Endothelial cell of umbilical vein (primary cell): ENCODE measurements at regions not wholly inside any gene's neighbourhood (a gene's known extent, or its start where the extent isn't known, plus 50 kb on each side); places are given as distances from the start of the nearest gene placed in this dataset.

ENCODE experiments used
- BruUV-seq: library from RNA; stranded (reverse); fragments of 400-500 nt; replicated peaks from 2 replicates; lab custom pipeline; 2021; lab: Mats Ljungman, UMichigan
- CTCF ChIA-PET: fragments of 300-600, 350-600 bp; sonication (Branson Sonifier 250); formaldehyde crosslinking; loops from one replicate; lab custom pipeline; 2021; ENCODE audit warnings: antibody characterized with exemption, inconsistent platforms; lab: Charles Lee
- POLR2A ChIA-PET: fragments of 300-600, 350-600 bp; sonication (Branson Sonifier 250); formaldehyde crosslinking; loops from one replicate; lab custom pipeline; 2021; ENCODE audit warnings: antibody characterized with exemption, inconsistent platforms; lab: Charles Lee
- DNase-seq: peaks from one replicate; pipeline ENCODE4 v3.0.0-alpha.2; 2011; ENCODE audit warnings: low read depth, low spot score
- FAIRE-seq: peaks from 2 replicates; lab custom pipeline; 2011; peaks lifted over from hg19 to GRCh38; lab: Jason Lieb, UNC
- H2AFZ ChIP-seq: 2 replicates; pipeline ENCODE4 v1.6.0; 2012; ENCODE audit warnings: low read depth, low read length, control low read depth, inconsistent platforms
- H3K27ac ChIP-seq: 2 replicates; pipeline ENCODE4 v1.5.1; 2011; ENCODE audit warnings: low read depth, mild to moderate bottlenecking, control low read depth, low read length, moderate library complexity; ENCODE audit not compliant: insufficient read depth
- H3K27me3 ChIP-seq, 2 experiments: 2 replicates each; pipeline versions ENCODE4 v1.6.0 to v1.6.1; 2011; ENCODE audit warnings: low read length in 2 of 2, mixed read lengths in 1 of 2; ENCODE audit not compliant: control insufficient read depth in 2 of 2, insufficient read depth in 2 of 2
- H3K36me3 ChIP-seq, 2 experiments: 2 replicates in 1 of 2; 3 replicates in 1 of 2; pipeline ENCODE4 v1.5.1; 2011; ENCODE audit warnings: low read length in 2 of 2, mild to moderate bottlenecking in 1 of 2, moderate library complexity in 1 of 2; ENCODE audit not compliant: control insufficient read depth in 2 of 2, insufficient read depth in 2 of 2; ENCODE audit errors: extremely low read depth in 1 of 2
- H3K4me1 ChIP-seq: 3 replicates; pipeline ENCODE4 v1.5.1; 2011; ENCODE audit warnings: mild to moderate bottlenecking, low read length; ENCODE audit not compliant: control insufficient read depth, insufficient read depth; ENCODE audit errors: extremely low read depth
- H3K4me2 ChIP-seq: 2 replicates; pipeline ENCODE4 v1.6.1; 2011; ENCODE audit warnings: low read length, control low read depth, mixed read lengths; ENCODE audit not compliant: insufficient read depth
- H3K4me3 ChIP-seq, 3 experiments: fragments of 200-600 bp in 1 of 3; sonication (generic), shearing (Covaris generic) in 1 of 3; replicated peaks in 1 of 3; 2 replicates each; pipeline ENCODE4 v1.5.1; 2011 to 2016; ENCODE audit warnings: control low read depth in 3 of 3, low read length in 3 of 3, mild to moderate bottlenecking in 2 of 3, inconsistent platforms in 1 of 3, low read depth in 1 of 3, moderate library complexity in 1 of 3; ENCODE audit not compliant: insufficient read depth in 1 of 3
- H3K79me2 ChIP-seq: 2 replicates; pipeline ENCODE4 v1.6.0; 2012; ENCODE audit warnings: low read length, inconsistent platforms; ENCODE audit not compliant: control insufficient read depth, insufficient read depth
- H3K9ac ChIP-seq: replicated peaks from 2 replicates; pipeline ENCODE3; 2011; ENCODE audit warnings: low read length, control low read depth; ENCODE audit not compliant: insufficient read depth; ENCODE audit errors: extremely low read depth
- H3K9me1 ChIP-seq: replicated peaks from 3 replicates; pipeline ENCODE4 v1.6.0; 2011; ENCODE audit warnings: mild to moderate bottlenecking, low read length; ENCODE audit not compliant: control insufficient read depth, insufficient read depth; ENCODE audit errors: extremely low read depth
- H3K9me3 ChIP-seq: replicated peaks from 2 replicates; pipeline ENCODE4 v1.5.1; 2012; ENCODE audit warnings: low read length, inconsistent platforms; ENCODE audit not compliant: control insufficient read depth, insufficient read depth
- H4K20me1 ChIP-seq: replicated peaks from 2 replicates; pipeline ENCODE3; 2011; ENCODE audit warnings: mild to moderate bottlenecking, low read length; ENCODE audit not compliant: control insufficient read depth, insufficient read depth; ENCODE audit errors: extremely low read depth
- EZH2 ChIP-seq: IDR thresholded peaks from 2 replicates; pipeline ENCODE4 v1.6.1; 2012; ENCODE audit warnings: borderline replicate concordance, low read depth, mild to moderate bottlenecking, moderate library complexity, low read length, inconsistent platforms; ENCODE audit not compliant: severe bottlenecking
- FOS ChIP-seq: IDR thresholded peaks from 2 replicates; pipeline ENCODE4 v1.6.1; 2011; ENCODE audit warnings: mild to moderate bottlenecking, low read length, moderate library complexity, borderline replicate concordance; ENCODE audit not compliant: insufficient read depth
- GATA2 ChIP-seq: IDR thresholded peaks from 2 replicates; pipeline ENCODE4 v1.7.0; 2011; ENCODE audit warnings: low read depth, mild to moderate bottlenecking, moderate library complexity, mixed read lengths, low read length; ENCODE audit not compliant: insufficient read length, insufficient read depth
- JUN ChIP-seq: IDR thresholded peaks from 2 replicates; pipeline ENCODE4 v1.6.1; 2011; ENCODE audit warnings: borderline replicate concordance, low read depth; ENCODE audit not compliant: insufficient read length, insufficient read depth
- MYC ChIP-seq: IDR thresholded peaks from one replicate; pipeline ENCODE4 v1.6.1; 2011; ENCODE audit warnings: mild to moderate bottlenecking, low read depth, low read length
- POLR2A ChIP-seq: IDR thresholded peaks from 2 replicates; pipeline ENCODE4 v1.6.1; 2012; ENCODE audit warnings: low read depth, mild to moderate bottlenecking, control low read depth, low read length
- POLR2AphosphoS5 ChIP-seq: IDR thresholded peaks from 2 replicates; pipeline ENCODE4 v1.6.1; 2012; ENCODE audit warnings: low read depth, mild to moderate bottlenecking, control low read depth, low read length, moderate library complexity; ENCODE audit not compliant: insufficient read depth
- dilution Hi-C: fragments of 300-500 bp; cut with MboI; formaldehyde crosslinking; loops from one replicate; pipeline ENCODE4 v1.15.0; 2019; ENCODE audit warnings: low sequenced_read_pairs; ENCODE audit not compliant: extremely low pct_ligation_motif_present
- intact Hi-C: fragments of 100-400 bp; cut with micrococcal nuclease; formaldehyde crosslinking; loops from one replicate; pipeline ENCODE4 v1.10.0; 2022
- TF ChIP-seq, protein P1 (sequence below), 2 donors: IDR thresholded peaks; 1 replicate in 1 of 2; 2 replicates in 1 of 2; pipeline ENCODE4 v1.5.1; 2011; ENCODE audit warnings: low read length in 2 of 2, mild to moderate bottlenecking in 2 of 2, moderate library complexity in 2 of 2, control low read depth in 1 of 2, inconsistent platforms in 1 of 2, low read depth in 1 of 2; ENCODE audit not compliant: insufficient read depth in 1 of 2; ENCODE audit errors: extremely low read depth in 1 of 2
- TF ChIP-seq, protein P2 (sequence below): IDR thresholded peaks from 2 replicates; pipeline ENCODE4 v1.6.1; 2011; ENCODE audit not compliant: insufficient read depth, insufficient read length

GRCh38 chr18:30277676-30278075 lies 764.9 kb downstream of the DSC3 start:
- Histone ChIP-seq H3K4me3 (no peak overlapping the region), H4K20me1 (no peaks in the 10 kb centered on the region), H3K9me1 (no peaks in the 10 kb centered on the region), H3K79me2 (no peaks in the 10 kb centered on the region), H3K9me3 (no peaks in the 10 kb centered on the region), H3K4me2 (no peak overlapping the region), H3K36me3 (no peaks in the 10 kb centered on the region), H3K27ac (no peak overlapping the region), H3K27me3 (no peaks in the 10 kb centered on the region), H2AFZ (no peak overlapping the region), H3K4me1 (no peaks in the 10 kb centered on the region), H3K9ac (no peak overlapping the region)
- BruUV-seq: no TSS peak
- no peak for FAIRE-seq
- dilution Hi-C loops (no loop called here), intact Hi-C loops (no loop called here)
- ChIA-PET POLR2A (no interaction called here), CTCF (no interaction called here)
- no peak for DNase-seq
- TF ChIP-seq, protein P1, sequence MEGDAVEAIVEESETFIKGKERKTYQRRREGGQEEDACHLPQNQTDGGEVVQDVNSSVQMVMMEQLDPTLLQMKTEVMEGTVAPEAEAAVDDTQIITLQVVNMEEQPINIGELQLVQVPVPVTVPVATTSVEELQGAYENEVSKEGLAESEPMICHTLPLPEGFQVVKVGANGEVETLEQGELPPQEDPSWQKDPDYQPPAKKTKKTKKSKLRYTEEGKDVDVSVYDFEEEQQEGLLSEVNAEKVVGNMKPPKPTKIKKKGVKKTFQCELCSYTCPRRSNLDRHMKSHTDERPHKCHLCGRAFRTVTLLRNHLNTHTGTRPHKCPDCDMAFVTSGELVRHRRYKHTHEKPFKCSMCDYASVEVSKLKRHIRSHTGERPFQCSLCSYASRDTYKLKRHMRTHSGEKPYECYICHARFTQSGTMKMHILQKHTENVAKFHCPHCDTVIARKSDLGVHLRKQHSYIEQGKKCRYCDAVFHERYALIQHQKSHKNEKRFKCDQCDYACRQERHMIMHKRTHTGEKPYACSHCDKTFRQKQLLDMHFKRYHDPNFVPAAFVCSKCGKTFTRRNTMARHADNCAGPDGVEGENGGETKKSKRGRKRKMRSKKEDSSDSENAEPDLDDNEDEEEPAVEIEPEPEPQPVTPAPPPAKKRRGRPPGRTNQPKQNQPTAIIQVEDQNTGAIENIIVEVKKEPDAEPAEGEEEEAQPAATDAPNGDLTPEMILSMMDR (IDR thresholded peaks at IDR 0.05; ENCODE audit: extremely low read depth in 1 of 2, insufficient read depth in 1 of 2, low read depth in 1 of 2, low read length in 2 of 2): no peak
- TF ChIP-seq, protein P2, sequence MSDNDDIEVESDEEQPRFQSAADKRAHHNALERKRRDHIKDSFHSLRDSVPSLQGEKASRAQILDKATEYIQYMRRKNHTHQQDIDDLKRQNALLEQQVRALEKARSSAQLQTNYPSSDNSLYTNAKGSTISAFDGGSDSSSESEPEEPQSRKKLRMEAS: no peak
- no peak for TF ChIP-seq FOS
- no peak for TF ChIP-seq EZH2
- TF ChIP-seq MYC: no peak
- no peak for TF ChIP-seq JUN
- TF ChIP-seq GATA2: no peak
- TF ChIP-seq POLR2AphosphoS5: no peak
- no peak for TF ChIP-seq POLR2A
